Chondrocyte (in vitro differentiated cells): ENCODE measurements at regions not wholly inside any gene's neighbourhood (a gene's known extent, or its start where the extent isn't known, plus 50 kb on each side); places are given as distances from the start of the nearest gene placed in this dataset.

Experiments
- DNase-seq: peaks from one replicate; pipeline ENCODE4 v3.0.0; 2021; ENCODE audit warnings: mixed read lengths, low spot score
- H3K27ac Mint-ChIP-seq: one replicate; pipeline ENCODE4 v1.8.0; 2021; ENCODE audit warnings: mild to moderate bottlenecking, moderate library complexity, mixed read lengths; ENCODE audit not compliant: unreplicated experiment
- H3K27me3 Mint-ChIP-seq: 2 replicates; pipeline ENCODE4 v1.8.0; 2021; ENCODE audit warnings: low read depth, mixed read lengths
- H3K36me3 Mint-ChIP-seq: 2 replicates; pipeline ENCODE4 v1.8.0; 2021; ENCODE audit warnings: low read depth, mixed read lengths
- H3K4me1 Mint-ChIP-seq: 2 replicates; pipeline ENCODE4 v1.8.0; 2021; ENCODE audit warnings: low read depth, mild to moderate bottlenecking, mixed read lengths
- H3K4me3 Mint-ChIP-seq: one replicate; pipeline ENCODE4 v1.8.0; 2021; ENCODE audit warnings: mild to moderate bottlenecking, moderate library complexity, mixed read lengths; ENCODE audit not compliant: unreplicated experiment
- H3K9me3 Mint-ChIP-seq: 2 replicates; pipeline ENCODE4 v1.8.0; 2021; ENCODE audit warnings: low read depth, mixed read lengths
- TF ChIP-seq, protein P1 (sequence below): fragments of 200-600 bp; sonication (generic); IDR thresholded peaks from 2 replicates; pipeline ENCODE4 v1.5.0; 2021; ENCODE audit warnings: antibody characterized with exemption, mild to moderate bottlenecking, moderate library complexity

DNA sequence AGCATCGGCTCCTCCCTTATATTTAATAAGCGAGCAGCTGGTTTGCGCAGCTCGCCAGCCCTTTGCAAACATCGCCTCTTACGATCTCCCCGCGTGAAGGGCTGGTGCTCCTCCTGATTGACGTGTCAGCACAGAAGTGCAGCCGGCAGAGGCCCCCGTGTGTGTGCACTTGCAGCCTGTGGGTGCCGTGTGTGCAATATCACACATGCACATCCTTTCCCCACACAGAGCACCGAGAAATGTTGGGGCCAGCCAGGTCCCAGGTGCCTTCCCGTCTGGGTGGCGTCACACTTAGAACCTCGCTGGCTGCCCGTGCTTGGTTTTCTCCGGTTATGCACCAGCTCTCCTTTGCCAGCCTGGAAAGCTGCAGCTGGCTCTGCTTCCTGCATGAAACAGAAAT lies 126.6 kb upstream of the AJAP1 start:
- H3K36me3 Mint-ChIP-seq, result no peaks in the 10 kb centered on the region

DNA sequence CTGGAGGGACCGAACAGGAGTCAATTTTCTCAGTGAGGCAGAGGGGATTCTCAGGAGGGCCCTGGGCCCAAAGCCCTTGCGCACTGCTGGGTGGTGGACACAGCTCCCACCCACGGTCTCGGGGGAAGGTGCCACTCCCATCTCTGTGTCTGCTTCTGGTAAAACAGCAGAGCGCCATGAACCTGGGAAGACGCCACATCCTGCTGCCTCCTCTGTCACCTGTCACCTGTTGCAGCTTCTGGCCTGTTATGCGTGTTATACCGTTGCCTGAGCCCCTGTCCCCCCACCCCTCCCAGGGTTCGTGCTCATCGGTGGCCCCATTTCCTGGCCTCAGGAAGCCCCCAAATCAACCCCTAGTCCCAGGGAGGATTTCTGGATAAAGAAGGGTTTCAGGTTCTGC lies 125.8 kb upstream of the AJAP1 start:
- H3K4me3 Mint-ChIP-seq, result no peak overlapping the region
- peaks cover 7% of the 10 kb centered on the region for H3K9me3 Mint-ChIP-seq
- no peak for DNase-seq
- no peaks in the 10 kb centered on the region for H3K36me3 Mint-ChIP-seq
- H3K27me3 Mint-ChIP-seq, result no peaks in the 10 kb centered on the region
- TF ChIP-seq, protein P1, sequence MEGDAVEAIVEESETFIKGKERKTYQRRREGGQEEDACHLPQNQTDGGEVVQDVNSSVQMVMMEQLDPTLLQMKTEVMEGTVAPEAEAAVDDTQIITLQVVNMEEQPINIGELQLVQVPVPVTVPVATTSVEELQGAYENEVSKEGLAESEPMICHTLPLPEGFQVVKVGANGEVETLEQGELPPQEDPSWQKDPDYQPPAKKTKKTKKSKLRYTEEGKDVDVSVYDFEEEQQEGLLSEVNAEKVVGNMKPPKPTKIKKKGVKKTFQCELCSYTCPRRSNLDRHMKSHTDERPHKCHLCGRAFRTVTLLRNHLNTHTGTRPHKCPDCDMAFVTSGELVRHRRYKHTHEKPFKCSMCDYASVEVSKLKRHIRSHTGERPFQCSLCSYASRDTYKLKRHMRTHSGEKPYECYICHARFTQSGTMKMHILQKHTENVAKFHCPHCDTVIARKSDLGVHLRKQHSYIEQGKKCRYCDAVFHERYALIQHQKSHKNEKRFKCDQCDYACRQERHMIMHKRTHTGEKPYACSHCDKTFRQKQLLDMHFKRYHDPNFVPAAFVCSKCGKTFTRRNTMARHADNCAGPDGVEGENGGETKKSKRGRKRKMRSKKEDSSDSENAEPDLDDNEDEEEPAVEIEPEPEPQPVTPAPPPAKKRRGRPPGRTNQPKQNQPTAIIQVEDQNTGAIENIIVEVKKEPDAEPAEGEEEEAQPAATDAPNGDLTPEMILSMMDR, result no peak
- H3K4me1 Mint-ChIP-seq, result no peaks in the 10 kb centered on the region
- no peak overlapping the region for H3K27ac Mint-ChIP-seq

More for the DNA sequence above, 126.6 kb upstream of the AJAP1 start:
- H3K4me3 Mint-ChIP-seq, result no peak overlapping the region
- H3K9me3 Mint-ChIP-seq, result peaks cover 9% of the 10 kb centered on the region
- H3K27me3 Mint-ChIP-seq, result no peaks in the 10 kb centered on the region
- DNase-seq, result no peak
- H3K4me1 Mint-ChIP-seq, result no peaks in the 10 kb centered on the region
- no peak overlapping the region for H3K27ac Mint-ChIP-seq
- TF ChIP-seq, protein P1, result no peak

DNA sequence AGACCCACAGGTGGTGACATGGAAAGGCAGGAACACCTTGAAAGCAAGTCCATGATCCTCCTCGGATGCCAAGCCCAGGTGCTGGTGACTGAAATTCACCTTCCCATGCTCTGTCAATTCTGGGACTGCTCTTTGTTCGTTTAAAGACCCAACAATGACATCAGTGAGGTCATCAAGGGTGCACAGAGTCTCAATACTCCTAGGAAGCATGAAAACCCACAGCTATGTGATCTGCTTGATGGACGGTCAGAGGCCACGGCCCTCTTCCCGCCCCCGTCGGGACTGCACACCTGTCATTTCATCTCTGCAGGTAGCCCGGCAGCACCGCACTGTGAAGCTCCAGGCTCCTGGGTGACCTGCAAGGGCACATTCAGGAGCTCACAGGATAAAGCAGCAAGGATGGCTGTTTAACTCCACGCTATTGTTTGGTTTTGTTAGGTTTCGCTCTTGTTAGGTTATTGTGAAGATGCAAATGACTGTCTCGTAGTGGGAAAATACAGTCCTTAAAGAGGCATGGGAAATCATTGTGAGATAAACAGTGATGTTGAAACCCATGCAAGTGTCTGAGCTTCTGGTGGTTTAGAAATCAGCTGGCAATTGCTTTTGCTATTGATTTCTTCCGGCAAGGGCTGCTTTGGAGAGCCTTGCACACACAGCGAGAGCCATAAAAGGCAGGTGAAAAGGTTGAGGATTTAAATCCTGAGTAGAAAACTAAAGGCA lies 124.8 kb upstream of the AJAP1 start:
- H3K36me3 Mint-ChIP-seq, result no peaks in the 10 kb centered on the region
- no peaks in the 10 kb centered on the region for H3K4me1 Mint-ChIP-seq
- H3K4me3 Mint-ChIP-seq, result no peak overlapping the region
- no peak for DNase-seq
- TF ChIP-seq, protein P1, result no peak
- no peaks in the 10 kb centered on the region for H3K27me3 Mint-ChIP-seq
- H3K27ac Mint-ChIP-seq, result no peak overlapping the region
- H3K9me3 Mint-ChIP-seq, result peaks cover 16% of the 10 kb centered on the region

DNA sequence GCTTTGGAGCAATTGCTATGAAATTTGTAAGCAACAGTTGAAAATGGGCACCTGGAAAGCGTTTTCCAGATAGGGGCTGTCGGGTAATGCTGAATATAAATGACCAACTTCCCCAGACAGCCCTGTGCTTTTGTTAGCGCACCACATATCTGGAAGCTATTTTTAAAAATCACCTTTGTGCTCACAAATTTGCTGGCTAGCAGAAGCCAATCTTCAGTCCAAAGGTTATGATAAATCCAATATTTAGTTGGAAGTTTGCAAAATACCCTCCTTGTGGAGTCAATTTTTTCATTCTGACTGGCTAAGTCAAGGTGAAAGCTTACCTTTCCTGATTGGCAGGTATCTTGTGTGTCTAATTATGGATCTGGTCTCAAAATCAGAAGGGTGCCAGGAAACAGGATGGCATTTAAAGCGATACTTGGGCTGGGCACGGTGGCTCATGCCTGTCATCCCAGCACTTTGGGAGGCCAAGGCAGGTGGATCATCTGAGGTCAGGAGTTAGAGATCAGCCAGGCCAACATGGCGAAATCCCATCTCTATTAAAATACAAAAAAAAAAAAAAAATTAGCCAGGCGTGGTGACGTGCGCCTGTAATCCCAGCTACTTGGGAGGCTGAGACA lies 124.1 kb upstream of the AJAP1 start:
- no peak for DNase-seq
- Mint-ChIP-seq H3K27ac (no peak overlapping the region), H3K9me3 (peaks cover 22% of the 10 kb centered on the region), H3K4me3 (no peak overlapping the region), H3K36me3 (no peaks in the 10 kb centered on the region), H3K27me3 (no peaks in the 10 kb centered on the region), H3K4me1 (no peaks in the 10 kb centered on the region)
- TF ChIP-seq, protein P1, result no peak

DNA sequence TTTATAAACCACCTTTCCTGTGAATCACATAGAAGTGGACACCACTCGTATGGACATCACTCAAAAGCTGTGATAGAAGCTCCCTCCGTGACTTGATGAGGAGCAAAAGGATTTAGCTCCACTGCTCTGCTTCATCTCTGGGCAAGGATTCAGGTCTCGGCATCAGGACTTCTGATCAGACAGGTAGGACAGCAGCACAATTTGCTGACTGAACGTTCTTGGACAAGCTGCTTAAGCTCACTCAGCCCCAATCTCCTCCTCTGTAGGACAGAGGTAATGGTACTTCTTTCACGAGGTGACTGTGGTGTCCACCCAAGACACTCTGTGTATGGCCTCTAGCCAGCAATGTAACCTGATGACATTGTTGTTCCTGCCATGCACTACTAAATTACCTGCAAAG lies 122.6 kb upstream of the AJAP1 start:
- no peak for DNase-seq
- Mint-ChIP-seq H3K36me3 (no peaks in the 10 kb centered on the region), H3K27me3 (no peaks in the 10 kb centered on the region), H3K27ac (no peak overlapping the region), H3K4me3 (no peak overlapping the region), H3K4me1 (no peaks in the 10 kb centered on the region), H3K9me3 (peaks cover 28% of the 10 kb centered on the region)
- TF ChIP-seq, protein P1, result no peak
